ENCODE measurements at regions not wholly inside any gene's neighbourhood (a gene's known extent, or its start where the extent isn't known, plus 50 kb on each side); places are given as distances from the start of the nearest gene placed in this dataset.
"Not testable (repeated sequence)": the region's sequence is repeated elsewhere in the genome, so short reads cannot be mapped to it uniquely, and the experiment has no call there.

DNA sequence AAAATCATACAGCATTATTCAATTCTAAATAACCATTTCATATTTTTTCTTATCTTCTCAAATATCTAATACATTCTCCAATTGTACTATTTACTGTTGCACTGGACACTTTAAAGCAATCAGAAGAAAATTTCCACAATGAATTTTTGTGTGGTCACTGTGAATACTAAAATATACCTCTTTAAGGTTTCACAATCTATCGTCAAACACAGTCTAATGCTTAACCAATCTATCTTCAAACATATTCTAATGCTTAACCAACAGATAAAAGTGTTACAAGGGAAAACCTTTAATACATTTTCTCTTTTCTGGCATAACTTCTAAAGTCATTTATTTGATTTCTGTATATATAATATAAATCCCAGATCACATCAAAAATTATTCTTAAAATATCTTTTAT lies 2035.5 kb upstream of the CDH6 start:
- in situ Hi-C loops (cut with HindIII; ENCODE audit: low sequenced_read_pairs) = no loop called here

GRCh38 chr5:29150840-29151239 lies 2042.6 kb upstream of the CDH6 start:
- in situ Hi-C loops (cut with HindIII; ENCODE audit: low sequenced_read_pairs) = no loop called here

- in situ Hi-C loops (cut with HindIII; ENCODE audit: low sequenced_read_pairs) = no loop called here
Measured at GRCh38 chr5:29148581-29148980, 2044.9 kb upstream of the CDH6 start.

DNA sequence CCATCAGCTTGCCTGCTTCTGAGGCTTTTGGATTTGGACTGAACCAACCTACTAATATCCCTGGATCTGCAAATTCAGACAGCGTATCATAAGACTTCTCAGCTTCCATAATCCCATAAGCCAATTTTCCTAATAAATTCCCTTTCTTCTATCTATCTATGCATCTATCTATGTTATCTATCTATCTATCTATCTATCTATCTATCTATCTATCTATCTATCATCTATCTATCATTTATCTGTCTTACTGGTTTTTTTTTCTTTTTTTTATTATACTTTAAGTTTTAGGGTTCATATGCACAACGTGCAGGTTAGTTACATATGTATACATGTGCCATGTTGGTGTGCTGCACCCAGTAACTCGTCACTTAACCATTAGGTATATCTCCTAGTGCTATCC lies 2045.4 kb upstream of the CDH6 start:
- in situ Hi-C loops (cut with HindIII; ENCODE audit: low sequenced_read_pairs) = no loop called here

- in situ Hi-C loops (cut with HindIII; ENCODE audit: low sequenced_read_pairs) = no loop called here
Measured at GRCh38 chr5:29143266-29143665, 2050.2 kb upstream of the CDH6 start.

DNA sequence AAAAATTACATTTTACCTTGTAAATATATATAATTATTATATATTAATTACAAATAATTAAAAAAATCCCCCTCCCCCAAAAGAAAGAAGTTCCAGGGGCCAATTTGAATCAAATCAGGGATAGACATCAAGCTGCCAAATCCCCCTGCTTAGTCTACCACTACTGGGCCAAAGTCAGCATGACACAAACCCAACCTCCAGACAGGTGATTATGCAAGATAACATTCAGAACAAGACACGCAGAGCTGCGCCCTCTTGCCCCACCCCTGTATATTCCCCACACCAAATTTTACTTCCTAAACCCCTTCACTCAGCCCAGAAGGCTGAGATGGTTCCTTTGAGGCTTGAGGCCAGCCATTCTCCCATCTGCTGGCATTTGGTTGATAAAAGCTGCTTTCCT lies 2059.1 kb upstream of the CDH6 start:
- in situ Hi-C loops (cut with HindIII; ENCODE audit: low sequenced_read_pairs) = no loop called here

- in situ Hi-C loops (cut with HindIII; ENCODE audit: low sequenced_read_pairs) = no loop called here
Measured at GRCh38 chr5:29131285-29131684, 2062.2 kb upstream of the CDH6 start.

GRCh38 chr5:29130786-29131185 lies 2062.7 kb upstream of the CDH6 start:
- in situ Hi-C loops (cut with HindIII; ENCODE audit: low sequenced_read_pairs) = no loop called here

DNA sequence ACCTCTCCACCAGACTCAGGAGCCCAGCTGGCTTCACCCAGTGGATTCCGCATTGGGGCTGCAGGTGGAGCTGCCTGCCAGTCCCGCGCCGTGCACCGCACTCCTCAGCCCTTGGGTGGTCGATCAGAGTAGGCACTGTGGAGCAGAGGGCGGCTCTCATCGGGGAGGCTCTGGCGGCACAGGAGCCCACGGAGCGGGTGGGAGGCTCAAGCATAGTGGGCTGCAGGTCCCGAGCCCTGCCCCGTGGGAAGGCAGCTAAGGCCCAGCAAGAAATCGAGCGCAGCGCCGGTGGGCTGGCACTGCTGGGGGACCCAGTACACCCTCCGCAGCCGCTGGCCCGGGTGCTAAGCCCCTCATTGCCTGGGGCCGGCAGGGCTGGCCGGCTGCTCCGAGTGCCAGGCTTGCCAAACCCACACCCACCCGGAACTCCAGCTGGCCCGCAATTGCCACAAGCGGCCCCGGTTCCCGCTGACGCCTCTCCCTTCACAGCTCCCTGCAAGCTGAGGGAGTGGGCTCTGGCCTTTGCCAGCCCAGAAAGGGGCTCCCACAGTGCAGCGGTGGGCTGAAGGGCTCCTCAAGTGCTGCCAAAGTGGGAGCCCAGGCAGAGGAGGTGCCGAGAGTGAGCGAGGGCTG lies 2065.8 kb upstream of the CDH6 start:
- in situ Hi-C loops (cut with HindIII; ENCODE audit: low sequenced_read_pairs) = not testable (repeated sequence)

DNA sequence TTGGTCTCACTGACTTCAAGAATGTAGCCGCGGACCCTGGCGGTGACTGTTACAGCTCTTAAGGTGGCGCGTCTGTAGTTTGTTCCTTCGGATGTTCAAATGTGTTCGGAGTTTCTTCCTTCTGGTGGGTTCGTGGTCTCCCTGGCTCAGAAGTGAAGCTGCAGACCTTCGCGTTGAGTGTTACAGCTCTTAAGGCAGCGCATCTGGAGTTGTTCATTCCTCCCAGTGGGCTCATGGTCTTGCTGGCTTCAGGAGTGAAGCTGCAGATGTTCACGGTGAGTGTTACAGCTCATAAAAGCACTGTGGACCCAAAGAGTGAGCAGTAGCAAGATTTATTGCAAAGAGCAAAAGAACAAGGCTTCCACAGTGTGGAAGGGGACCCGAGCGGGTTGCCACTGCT lies 2067.0 kb upstream of the CDH6 start:
- in situ Hi-C loops (cut with HindIII; ENCODE audit: low sequenced_read_pairs) = not testable (repeated sequence)

- in situ Hi-C loops (cut with HindIII; ENCODE audit: low sequenced_read_pairs) = no loop called here
Measured at GRCh38 chr5:29122306-29122705, 2071.2 kb upstream of the CDH6 start.

GRCh38 chr5:29114331-29114768 lies 2076.0 kb upstream of the CDH9 start:
- in situ Hi-C loops (cut with HindIII; ENCODE audit: low sequenced_read_pairs) = no loop called here

GRCh38 chr5:29113516-29113915 lies 2075.1 kb upstream of the CDH9 start:
- in situ Hi-C loops (cut with HindIII; ENCODE audit: low sequenced_read_pairs) = no loop called here

DNA sequence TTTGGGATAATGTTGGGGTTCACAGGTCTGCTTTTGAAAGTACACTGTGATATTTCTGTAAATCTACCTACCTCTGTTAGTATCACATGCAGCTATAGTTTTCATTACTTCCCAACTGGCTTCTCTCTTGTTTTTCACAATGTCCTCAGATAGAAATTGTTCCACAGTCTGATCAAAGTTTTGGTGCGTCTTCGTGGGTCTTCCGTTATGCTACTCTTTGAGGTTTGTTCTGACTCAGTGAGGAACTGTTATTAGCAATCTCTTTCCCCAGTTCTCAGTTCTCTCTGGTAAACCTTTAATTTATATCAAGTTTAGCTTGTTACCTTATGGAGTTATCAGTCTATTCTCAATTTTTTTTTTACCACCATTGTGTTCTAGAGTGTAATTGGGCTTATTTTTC lies 2061.2 kb upstream of the CDH9 start:
- in situ Hi-C loops (cut with HindIII; ENCODE audit: low sequenced_read_pairs) = no loop called here

GRCh38 chr5:29089591-29090130 lies 2051.3 kb upstream of the CDH9 start:
- in situ Hi-C loops (cut with HindIII; ENCODE audit: low sequenced_read_pairs) = no loop called here

- in situ Hi-C loops (cut with HindIII; ENCODE audit: low sequenced_read_pairs) = no loop called here
Measured at GRCh38 chr5:29085142-29085541, 2046.8 kb upstream of the CDH9 start.

- in situ Hi-C loops (cut with HindIII; ENCODE audit: low sequenced_read_pairs) = no loop called here
Measured at GRCh38 chr5:29079771-29080170, 2041.4 kb upstream of the CDH9 start.

GRCh38 chr5:29077451-29077850 lies 2039.1 kb upstream of the CDH9 start:
- in situ Hi-C loops (cut with HindIII; ENCODE audit: low sequenced_read_pairs) = no loop called here

GRCh38 chr5:29069104-29069402 lies 2030.7 kb upstream of the CDH9 start:
- in situ Hi-C loops (cut with HindIII; ENCODE audit: low sequenced_read_pairs) = no loop called here

GRCh38 chr5:29061381-29061780 lies 2023.0 kb upstream of the CDH9 start:
- in situ Hi-C loops (cut with HindIII; ENCODE audit: low sequenced_read_pairs) = no loop called here

- in situ Hi-C loops (cut with HindIII; ENCODE audit: low sequenced_read_pairs) = no loop called here
Measured at GRCh38 chr5:29054694-29055093, 2016.3 kb upstream of the CDH9 start.

- in situ Hi-C loops (cut with HindIII; ENCODE audit: low sequenced_read_pairs) = no loop called here
Measured at GRCh38 chr5:29054282-29054681, 2015.9 kb upstream of the CDH9 start.

- in situ Hi-C loops (cut with HindIII; ENCODE audit: low sequenced_read_pairs) = no loop called here
Measured at GRCh38 chr5:29051509-29051908, 2013.1 kb upstream of the CDH9 start.
